ENCODE measurements at regions not wholly inside any gene's neighbourhood (a gene's known extent, or its start where the extent isn't known, plus 50 kb on each side); places are given as distances from the start of the nearest gene placed in this dataset.

- in situ Hi-C loops (cut with HindIII; ENCODE audit: extremely low pct_ligation_motif_present, low pct_unique_long_range_greater_than_20kb): no loop called here
- Histone ChIP-seq H3K4me1 (ENCODE audit: insufficient read depth, low read length) (no peaks in the 10 kb centered on the region), H3K9ac (ENCODE audit: insufficient read depth, low read depth, low read length) (no peak overlapping the region), H3K27ac (ENCODE audit: extremely low read length, insufficient read depth, low read length) (no peak overlapping the region), H3K4me3 (replicated peaks in 1 of 3; ENCODE audit: insufficient read depth in 1 of 3, low read depth in 2 of 3, low read length in 3 of 3) (no peak overlapping the region), H3K79me2 (ENCODE audit: insufficient read depth, low read length) (no peaks in the 10 kb centered on the region), H3K27me3 (ENCODE audit: control insufficient read depth in 1 of 2, insufficient read depth in 2 of 2, low read length in 2 of 2) (peaks cover 0 to 49% of the 10 kb centered on the region in 2 experiments; a peak in 4 of 5 replicates), H3K9me3 (ENCODE audit: low read length) (no peaks in the 10 kb centered on the region), H3K36me3 (replicated peaks in 1 of 2; ENCODE audit: control insufficient read depth in 1 of 2, insufficient read depth in 2 of 2, low read length in 2 of 2) (no peaks in the 10 kb centered on the region), H2AFZ (ENCODE audit: low read length) (no peak overlapping the region), H3K4me2 (ENCODE audit: low read depth, low read length) (no peak overlapping the region), H4K20me1 (ENCODE audit: insufficient read depth, low read length) (no peaks in the 10 kb centered on the region)
- no TSS peak for BruUV-seq (replicated peaks)
- intact Hi-C loops (cut with micrococcal nuclease; ENCODE audit: unreplicated experiment): no loop called here
- ATAC-seq (no peak), FAIRE-seq (no peak), DNase-seq (ENCODE audit: low spot score) (no peak)
- TF ChIP-seq HMG20B (CRISPR knock-in tag; conservative IDR thresholded peaks at IDR 0.05) (no peak), CAMTA2 (CRISPR knock-in tag; IDR thresholded peaks at IDR 0.05; ENCODE audit: borderline replicate concordance) (no peak), SNAPC2 (CRISPR knock-in tag; IDR thresholded peaks at IDR 0.05) (no peak), FUBP1 (CRISPR knock-in tag; IDR thresholded peaks at IDR 0.05; ENCODE audit: borderline replicate concordance) (no peak), ZNF460 (CRISPR knock-in tag; IDR thresholded peaks at IDR 0.05; ENCODE audit: borderline replicate concordance) (no peak), PTBP1 (IDR thresholded peaks at IDR 0.05; ENCODE audit: low read depth, low read length, poor library complexity, severe bottlenecking) (no peak), HNF4A (CRISPR knock-in tag; IDR thresholded peaks at IDR 0.05) (no peak), GTF3A (CRISPR knock-in tag; conservative IDR thresholded peaks at IDR 0.05) (no peak), ZNF280B (CRISPR knock-in tag; IDR thresholded peaks at IDR 0.05; ENCODE audit: borderline replicate concordance) (no peak), RBAK (CRISPR knock-in tag; IDR thresholded peaks at IDR 0.05) (no peak), ZKSCAN8 (CRISPR knock-in tag; IDR thresholded peaks at IDR 0.05; ENCODE audit: borderline replicate concordance) (no peak), ARHGAP35 (CRISPR knock-in tag; IDR thresholded peaks at IDR 0.05; ENCODE audit: borderline replicate concordance) (no peak), SALL2 (CRISPR knock-in tag; IDR thresholded peaks at IDR 0.05) (no peak), KDM5B (CRISPR knock-in tag; IDR thresholded peaks at IDR 0.05; ENCODE audit: borderline replicate concordance) (no peak), MAF1 (CRISPR knock-in tag; IDR thresholded peaks at IDR 0.05; ENCODE audit: borderline replicate concordance) (no peak), ZNF232 (CRISPR knock-in tag; IDR thresholded peaks at IDR 0.05; ENCODE audit: borderline replicate concordance) (no peak)
- ChIA-PET CTCF (ENCODE audit: low intra/inter-chr PET ratio, low total read pairs) (no interaction called here), POLR2A (no interaction called here)
- WGBS (ENCODE audit: low lambda C conversion rate): 4% methylated on average over 1 of the region's 1 CpG
These were observed 101.0 kb upstream of the SIX3 start for GRCh38 chr2:44840503-44840850.
